Trophoblast cell (in vitro differentiated cells and primary cell): ENCODE measurements at regions not wholly inside any gene's neighbourhood (a gene's known extent, or its start where the extent isn't known, plus 50 kb on each side); places are given as distances from the start of the nearest gene placed in this dataset.
"Not testable (repeated sequence)": the region's sequence is repeated elsewhere in the genome, so short reads cannot be mapped to it uniquely, and the experiment has no call there.

Source experiments
- DNase-seq, 2 donors: peaks; one replicate each; pipeline ENCODE4 v3.0.0-alpha.2; 2016
- H2AFZ ChIP-seq: 2 replicates; pipeline ENCODE4 v1.6.1; 2013; ENCODE audit warnings: low read length, moderate library complexity, mild to moderate bottlenecking; ENCODE audit not compliant: insufficient read depth, poor library complexity
- H2AK5ac ChIP-seq: 2 replicates; pipeline ENCODE4 v1.6.1; 2013; ENCODE audit warnings: mild to moderate bottlenecking, low read length
- H2BK120ac ChIP-seq: 2 replicates; pipeline ENCODE4 v1.6.1; 2013; ENCODE audit warnings: low read length, mild to moderate bottlenecking, moderate library complexity; ENCODE audit not compliant: insufficient read depth, poor library complexity
- H2BK12ac ChIP-seq: 2 replicates; pipeline ENCODE4 v1.6.1; 2013; ENCODE audit warnings: mild to moderate bottlenecking, low read length, moderate library complexity
- H2BK5ac ChIP-seq: 2 replicates; pipeline ENCODE4 v1.6.1; 2013; ENCODE audit warnings: low read length, low read depth, moderate library complexity, mild to moderate bottlenecking; ENCODE audit not compliant: poor library complexity
- H3K14ac ChIP-seq: 2 replicates; pipeline ENCODE4 v1.6.1; 2013; ENCODE audit warnings: mild to moderate bottlenecking, low read length
- H3K18ac ChIP-seq: 2 replicates; pipeline ENCODE4 v1.6.1; 2013; ENCODE audit warnings: mild to moderate bottlenecking, low read length
- H3K23ac ChIP-seq: 2 replicates; pipeline ENCODE4 v1.6.1; 2013; ENCODE audit warnings: low read length
- H3K27ac ChIP-seq: 2 replicates; pipeline ENCODE4 v1.5.1; 2013; ENCODE audit warnings: low read depth, mild to moderate bottlenecking, inconsistent platforms, low read length, moderate library complexity
- H3K27me3 ChIP-seq: 2 replicates; pipeline ENCODE4 v1.6.1; 2013; ENCODE audit warnings: inconsistent platforms, mild to moderate bottlenecking, low read length, moderate library complexity; ENCODE audit not compliant: insufficient read depth
- H3K36me3 ChIP-seq, 2 experiments: 1 replicate in 1 of 2; 2 replicates in 1 of 2; pipeline ENCODE4 v1.6.1; 2013; ENCODE audit warnings: low read length in 2 of 2, mild to moderate bottlenecking in 2 of 2, moderate library complexity in 1 of 2; ENCODE audit not compliant: insufficient read depth in 2 of 2, control insufficient read depth in 1 of 2
- H3K4ac ChIP-seq: 2 replicates; pipeline ENCODE4 v1.6.1; 2013; ENCODE audit warnings: low read depth, mild to moderate bottlenecking, low read length, moderate library complexity
- H3K4me1 ChIP-seq, 2 experiments: 1 replicate in 1 of 2; 2 replicates in 1 of 2; pipeline ENCODE4 v1.6.1; 2013; ENCODE audit warnings: low read length in 2 of 2, mild to moderate bottlenecking in 2 of 2, moderate library complexity in 1 of 2; ENCODE audit not compliant: insufficient read depth in 2 of 2, control insufficient read depth in 1 of 2
- H3K4me2 ChIP-seq: 2 replicates; pipeline ENCODE4 v1.6.1; 2013; ENCODE audit warnings: inconsistent platforms, mild to moderate bottlenecking, low read length, moderate library complexity
- H3K4me3 ChIP-seq: 2 replicates; pipeline ENCODE4 v1.5.1; 2013; ENCODE audit warnings: mild to moderate bottlenecking, low read depth, low read length, inconsistent platforms
- H3K79me1 ChIP-seq: one replicate; pipeline ENCODE4 v1.6.1; 2013; ENCODE audit warnings: low read length
- H3K79me2 ChIP-seq: 2 replicates; pipeline ENCODE4 v1.6.1; 2013; ENCODE audit warnings: low read length, mild to moderate bottlenecking; ENCODE audit not compliant: control insufficient read depth, insufficient read depth, poor library complexity
- H3K9ac ChIP-seq: 2 replicates; pipeline ENCODE4 v1.6.1; 2013; ENCODE audit warnings: mild to moderate bottlenecking, low read length
- H3K9me3 ChIP-seq: 2 replicates; pipeline ENCODE4 v1.6.1; 2013; ENCODE audit warnings: low read depth, mild to moderate bottlenecking, control low read depth, inconsistent platforms, low read length; ENCODE audit not compliant: insufficient read depth
- H4K12ac ChIP-seq: 2 replicates; pipeline ENCODE4 v1.6.1; 2013; ENCODE audit warnings: low read depth, mild to moderate bottlenecking, low read length, moderate library complexity
- H4K8ac ChIP-seq: 2 replicates; pipeline ENCODE4 v1.6.1; 2013; ENCODE audit warnings: low read depth, mild to moderate bottlenecking, low read length, moderate library complexity
- H4K91ac ChIP-seq: one replicate; pipeline ENCODE4 v1.6.1; 2013; ENCODE audit warnings: low read depth, mild to moderate bottlenecking, low read length, moderate library complexity
- WGBS: extraction: QIAGEN DNeasy Blood & Tissue Kit; methylation state at CpG from one replicate; pipeline ENCODE4 v1.1.7; 2013; ENCODE audit warnings: missing lambda C conversion rate; ENCODE audit not compliant: insufficient read length, insufficient coverage; ENCODE audit errors: extremely low coverage; 5-methylcytosine and 5-hydroxymethylcytosine counted together

DNA sequence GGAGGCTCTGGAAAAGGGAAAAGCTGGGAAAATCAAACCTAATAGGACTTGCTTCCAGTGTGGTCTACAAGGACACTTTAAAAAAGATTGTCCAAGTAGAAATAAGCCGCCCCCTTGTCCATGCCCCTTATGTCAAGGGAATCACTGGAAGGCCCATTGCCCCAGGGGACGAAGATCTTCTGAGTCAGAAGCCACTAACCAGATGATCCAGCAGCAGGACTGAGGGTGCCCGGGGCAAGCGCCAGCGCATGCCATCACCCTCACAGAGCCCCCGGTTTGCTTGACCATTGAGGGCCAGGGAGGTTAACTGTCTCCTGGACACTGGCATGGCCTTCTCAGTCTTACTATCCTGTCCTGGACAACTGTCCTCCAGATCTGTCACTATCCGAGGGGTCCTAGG, 164.9 kb upstream of the GCFC2 start:
- not testable (repeated sequence) for H3K27ac ChIP-seq, H3K79me2 ChIP-seq, H3K18ac ChIP-seq, H2BK5ac ChIP-seq, H3K27me3 ChIP-seq, H4K8ac ChIP-seq, H3K4ac ChIP-seq, H4K12ac ChIP-seq, H3K4me1 ChIP-seq, H2AFZ ChIP-seq, H3K4me3 ChIP-seq, H3K4me2 ChIP-seq, H3K9me3 ChIP-seq, H3K9ac ChIP-seq, H2AK5ac ChIP-seq, H3K79me1 ChIP-seq, H2BK12ac ChIP-seq, H4K91ac ChIP-seq, H3K14ac ChIP-seq, H3K23ac ChIP-seq, H3K36me3 ChIP-seq, H2BK120ac ChIP-seq
- peak; percentile 62 to 68 for DNase-seq
- WGBS, result no CpG with 5 or more reads among the region's 7 CpGs

DNA sequence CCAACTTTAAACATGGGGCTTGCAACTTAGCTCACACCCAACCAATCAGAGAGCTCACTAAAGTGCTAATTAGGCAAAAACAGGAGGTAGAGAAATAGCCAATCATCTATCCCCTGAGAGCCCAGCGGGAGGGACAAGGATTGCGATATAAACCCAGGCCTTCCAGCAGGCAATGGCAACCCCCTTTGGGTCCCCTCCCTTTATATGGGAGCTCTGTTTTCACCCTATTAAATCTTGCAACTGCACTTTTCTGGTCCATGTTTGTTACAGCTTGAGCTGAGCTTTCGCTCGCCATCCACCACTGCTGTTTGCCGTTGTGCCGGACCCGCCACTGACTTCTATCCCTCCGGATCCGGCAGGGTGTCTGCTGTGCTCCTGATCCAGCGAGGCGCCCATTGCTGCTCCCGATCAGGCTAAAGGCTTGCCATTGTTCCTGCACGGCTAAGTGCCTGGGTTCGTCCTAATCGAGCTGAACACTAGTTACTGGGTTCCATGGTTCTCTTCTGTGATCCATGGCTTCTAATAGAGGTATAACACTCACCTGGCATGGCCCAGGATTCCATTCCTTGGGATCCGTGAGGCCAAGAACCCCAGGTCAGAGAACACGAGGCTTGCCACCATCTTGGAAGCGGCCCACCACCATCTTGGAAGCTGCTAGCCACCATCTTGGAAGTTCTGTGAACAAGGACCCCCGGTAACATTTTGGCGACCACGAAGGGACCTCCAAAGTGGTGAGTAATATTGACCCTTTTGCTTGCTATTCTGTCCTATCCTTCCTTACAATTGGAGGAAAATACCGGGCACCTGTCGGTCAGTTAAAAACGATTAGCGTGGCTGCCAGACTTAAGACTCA, 161.3 kb upstream of the GCFC2 start:
- not testable (repeated sequence) for H2BK120ac ChIP-seq, H3K9ac ChIP-seq, DNase-seq, H4K91ac ChIP-seq, H4K8ac ChIP-seq, H3K18ac ChIP-seq, H4K12ac ChIP-seq, H3K4me1 ChIP-seq, H2AFZ ChIP-seq, H2BK5ac ChIP-seq, H3K4me3 ChIP-seq, H3K36me3 ChIP-seq, H2AK5ac ChIP-seq, H3K27ac ChIP-seq, H3K4ac ChIP-seq, H3K79me1 ChIP-seq, H3K27me3 ChIP-seq, H2BK12ac ChIP-seq, H3K4me2 ChIP-seq, H3K14ac ChIP-seq, H3K9me3 ChIP-seq, H3K79me2 ChIP-seq, H3K23ac ChIP-seq
- no CpG with 5 or more reads among the region's 25 CpGs for WGBS

DNA sequence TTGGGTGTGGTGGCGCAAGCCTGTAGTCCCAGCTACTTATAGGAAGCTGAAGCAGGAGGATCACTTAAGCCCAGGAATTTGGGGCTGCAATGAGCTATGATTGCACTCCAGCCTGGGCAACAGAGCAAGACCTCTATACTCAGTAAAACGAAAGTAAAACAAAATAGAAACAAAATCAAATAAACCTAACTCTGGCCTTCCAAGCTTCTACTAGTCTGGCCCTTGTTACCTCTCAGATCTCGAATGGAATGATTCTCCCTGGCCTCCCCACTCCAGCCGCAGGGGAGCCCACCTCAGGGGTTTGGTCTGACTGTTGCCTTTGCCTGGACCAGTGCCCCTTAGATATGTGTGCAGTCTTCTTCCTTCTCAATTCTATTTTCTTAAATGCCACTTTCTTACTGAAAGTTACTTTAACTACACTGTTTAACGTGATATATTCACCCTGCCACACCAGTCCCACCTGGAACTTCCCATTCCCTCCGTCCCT, 160.0 kb upstream of the GCFC2 start:
- Histone ChIP-seq H3K36me3 (no peaks in the 10 kb centered on the region), H3K4me2 (no peak overlapping the region), H3K4me1 (no peaks in the 10 kb centered on the region), H2BK5ac (no peak overlapping the region), H2AFZ (no peak overlapping the region), H3K4ac (no peak overlapping the region), H2AK5ac (no peak overlapping the region), H4K12ac (no peak overlapping the region), H4K8ac (no peak overlapping the region), H2BK120ac (no peak overlapping the region), H3K79me1 (no peaks in the 10 kb centered on the region), H3K18ac (no peak overlapping the region), H3K9ac (no peak overlapping the region), H3K9me3 (no peaks in the 10 kb centered on the region), H3K23ac (no peak overlapping the region), H3K27ac (no peak overlapping the region), H2BK12ac (no peak overlapping the region), H3K79me2 (no peaks in the 10 kb centered on the region), H3K27me3 (no peaks in the 10 kb centered on the region), H4K91ac (no peak overlapping the region), H3K4me3 (no peak overlapping the region), H3K14ac (no peak overlapping the region)
- WGBS, result no CpG with 5 or more reads among the region's 6 CpGs
- no peak for DNase-seq

DNA sequence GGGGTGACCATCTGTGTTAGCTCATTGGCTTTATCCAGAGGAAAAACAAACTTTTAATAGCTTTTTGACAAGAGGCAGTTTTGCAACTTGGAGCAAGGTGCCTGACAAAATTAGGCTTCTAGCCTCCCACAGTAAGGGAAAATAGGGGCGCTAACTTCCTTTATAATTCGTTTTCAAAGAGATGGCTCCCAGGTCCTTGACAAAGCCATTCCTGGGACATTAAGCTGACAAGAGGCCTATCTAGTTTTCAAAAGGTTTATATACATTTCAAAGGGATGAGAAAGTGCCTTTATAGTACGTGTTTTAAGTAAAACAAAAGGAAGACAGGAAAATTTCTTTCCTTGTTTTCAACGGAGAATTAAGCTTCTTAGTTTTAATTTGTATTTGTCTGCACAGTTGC, 159.4 kb upstream of the GCFC2 start:
- H3K4me2 ChIP-seq, result no peak overlapping the region
- no peak overlapping the region for H2BK12ac ChIP-seq
- no peak overlapping the region for H3K14ac ChIP-seq
- DNase-seq, result no peak
- H3K27me3 ChIP-seq, result no peaks in the 10 kb centered on the region
- no peak overlapping the region for H4K12ac ChIP-seq
- H2BK120ac ChIP-seq, result no peak overlapping the region
- no peak overlapping the region for H2AK5ac ChIP-seq
- H3K23ac ChIP-seq, result no peak overlapping the region
- no peaks in the 10 kb centered on the region for H3K4me1 ChIP-seq
- H3K18ac ChIP-seq, result no peak overlapping the region
- no peak overlapping the region for H3K9ac ChIP-seq
- H3K9me3 ChIP-seq, result no peaks in the 10 kb centered on the region
- H3K36me3 ChIP-seq, result no peaks in the 10 kb centered on the region
- no peak overlapping the region for H2AFZ ChIP-seq
- H4K8ac ChIP-seq, result no peak overlapping the region
- no peak overlapping the region for H2BK5ac ChIP-seq
- no peak overlapping the region for H4K91ac ChIP-seq
- no CpG with 5 or more reads among the region's 4 CpGs for WGBS
- H3K4ac ChIP-seq, result no peak overlapping the region
- no peak overlapping the region for H3K27ac ChIP-seq
- H3K79me2 ChIP-seq, result no peaks in the 10 kb centered on the region
- H3K4me3 ChIP-seq, result no peak overlapping the region
- no peaks in the 10 kb centered on the region for H3K79me1 ChIP-seq
